Activated CD8-positive, alpha-beta memory T cell treated with anti-CD3 and anti-CD28 coated beads for 36 hours (primary cell): ENCODE measurements at regions not wholly inside any gene's neighbourhood (a gene's known extent, or its start where the extent isn't known, plus 50 kb on each side); places are given as distances from the start of the nearest gene placed in this dataset.

ENCODE experiments used
- CTCF ChIA-PET: fragments of 350-600 bp; sonication (Branson Sonifier 250); formaldehyde crosslinking; loops from one replicate; lab custom pipeline; 2021; ENCODE audit warnings: antibody characterized with exemption; lab: Charles Lee
- POLR2A ChIA-PET: fragments of 350-600 bp; sonication (Branson Sonifier 250); formaldehyde crosslinking; loops from one replicate; lab custom pipeline; 2021; ENCODE audit warnings: antibody characterized with exemption; lab: Charles Lee

DNA sequence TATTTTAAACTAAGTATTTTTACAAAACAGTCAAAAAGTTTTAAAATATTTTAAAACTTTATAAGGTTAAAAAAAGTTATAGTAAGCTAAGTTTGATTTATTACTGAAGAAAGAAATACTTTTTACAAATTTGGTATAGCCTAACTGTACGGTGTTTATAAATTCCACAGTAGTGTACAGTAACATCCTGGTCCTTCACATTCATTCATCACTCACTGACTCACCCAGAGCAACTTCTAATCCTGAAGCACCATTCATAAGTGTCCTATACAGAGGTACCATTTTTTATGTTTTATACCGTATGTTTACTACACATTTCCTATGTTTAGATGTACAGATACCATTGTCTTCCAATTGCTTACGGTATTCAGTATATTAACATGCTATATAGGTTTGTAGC, 170.0 kb downstream of the KLHL28 start:
- CTCF ChIA-PET, result no interaction called here

GRCh38 chr14:44788612-44789011, 173.1 kb downstream of the KLHL28 start:
- POLR2A ChIA-PET, result no interaction called here
- CTCF ChIA-PET, result no interaction called here

More for the DNA sequence above, 170.0 kb downstream of the KLHL28 start:
- POLR2A ChIA-PET, result no interaction called here

DNA sequence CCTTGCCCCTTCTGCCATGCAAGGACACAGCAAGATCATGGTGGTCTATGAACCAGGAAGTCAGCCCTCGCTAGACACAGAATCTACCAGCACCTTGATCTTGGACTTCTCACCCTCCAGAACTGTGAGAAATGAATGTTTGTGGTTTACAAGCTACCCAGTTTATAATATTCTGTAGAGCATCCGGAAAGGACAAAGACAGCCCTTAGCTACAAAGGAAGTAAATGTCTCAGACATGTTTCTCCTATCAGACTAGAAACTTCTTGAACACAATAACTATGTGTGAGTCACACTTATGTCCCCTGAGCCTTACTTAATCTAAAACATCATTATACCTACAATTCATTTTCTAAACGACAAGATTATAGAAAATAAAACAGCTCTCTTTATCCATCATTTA, 176.7 kb downstream of the KLHL28 start:
- CTCF ChIA-PET, result no interaction called here
- POLR2A ChIA-PET, result no interaction called here

DNA sequence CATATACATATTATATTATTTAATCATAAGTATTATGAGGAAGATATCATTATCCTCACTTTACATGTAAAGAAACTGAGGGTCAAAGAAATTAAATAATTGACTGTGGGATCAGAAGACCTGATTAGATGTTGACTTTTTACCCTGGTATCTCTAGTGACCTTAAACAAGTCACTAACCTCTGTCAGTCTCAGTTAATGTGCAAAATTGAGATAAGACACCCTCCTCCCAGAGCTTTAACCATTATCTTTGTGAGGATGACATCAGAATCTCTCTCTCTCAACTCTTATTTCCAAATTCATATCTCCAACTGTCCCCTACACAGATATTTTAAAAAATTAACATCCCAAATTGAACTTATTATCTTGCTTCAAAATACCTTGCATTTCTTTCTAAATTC, 177.8 kb downstream of the KLHL28 start:
- POLR2A ChIA-PET, result no interaction called here

GRCh38 chr14:44782775-44783238, 178.9 kb downstream of the KLHL28 start:
- ChIA-PET CTCF (no interaction called here), POLR2A (no interaction called here)

More for the DNA sequence above, 177.8 kb downstream of the KLHL28 start:
- CTCF ChIA-PET, result no interaction called here

- ChIA-PET POLR2A (no interaction called here), CTCF (no interaction called here)
These were observed 180.8 kb downstream of the KLHL28 start for GRCh38 chr14:44780989-44781388.

GRCh38 chr14:44778604-44779003, 183.1 kb downstream of the KLHL28 start:
- CTCF ChIA-PET, result no interaction called here
- POLR2A ChIA-PET, result no interaction called here

GRCh38 chr14:44777584-44777983, 184.2 kb downstream of the KLHL28 start:
- ChIA-PET POLR2A (no interaction called here), CTCF (no interaction called here)

- CTCF ChIA-PET, result no interaction called here
- POLR2A ChIA-PET, result no interaction called here
These were observed 186.5 kb downstream of the KLHL28 start for GRCh38 chr14:44775248-44775647.

GRCh38 chr14:44774396-44774795, 187.4 kb downstream of the KLHL28 start:
- CTCF ChIA-PET, result no interaction called here
- POLR2A ChIA-PET, result no interaction called here

GRCh38 chr14:44771496-44771895, 190.3 kb downstream of the KLHL28 start:
- ChIA-PET POLR2A (no interaction called here), CTCF (no interaction called here)

DNA sequence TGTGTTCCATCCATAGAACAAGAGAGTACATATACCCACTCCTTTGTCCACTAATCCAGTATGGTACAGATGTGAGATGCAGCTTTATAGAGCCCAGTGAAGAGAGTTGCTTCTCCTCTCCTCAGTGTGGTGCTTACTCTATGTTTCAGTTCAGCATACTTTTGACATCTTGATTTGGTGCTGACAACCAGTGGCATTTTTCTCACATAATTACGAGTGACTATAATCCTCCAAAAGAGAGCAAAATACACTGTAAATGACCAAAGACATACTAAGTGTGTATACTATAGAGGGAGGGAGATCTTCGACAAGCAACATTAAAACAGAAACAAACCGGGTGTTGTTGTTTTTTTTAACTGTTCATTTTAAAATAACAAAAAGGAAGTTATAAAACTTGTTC, 191.5 kb downstream of the KLHL28 start:
- ChIA-PET POLR2A (no interaction called here), CTCF (no interaction called here)

- ChIA-PET POLR2A (no interaction called here), CTCF (no interaction called here)
These were observed 192.8 kb downstream of the KLHL28 start for GRCh38 chr14:44768935-44769334.

GRCh38 chr14:44767646-44768173, 194.0 kb downstream of the KLHL28 start:
- ChIA-PET POLR2A (no interaction called here), CTCF (no interaction called here)

GRCh38 chr14:44766285-44766684, 195.5 kb downstream of the KLHL28 start:
- ChIA-PET CTCF (no interaction called here), POLR2A (no interaction called here)

DNA sequence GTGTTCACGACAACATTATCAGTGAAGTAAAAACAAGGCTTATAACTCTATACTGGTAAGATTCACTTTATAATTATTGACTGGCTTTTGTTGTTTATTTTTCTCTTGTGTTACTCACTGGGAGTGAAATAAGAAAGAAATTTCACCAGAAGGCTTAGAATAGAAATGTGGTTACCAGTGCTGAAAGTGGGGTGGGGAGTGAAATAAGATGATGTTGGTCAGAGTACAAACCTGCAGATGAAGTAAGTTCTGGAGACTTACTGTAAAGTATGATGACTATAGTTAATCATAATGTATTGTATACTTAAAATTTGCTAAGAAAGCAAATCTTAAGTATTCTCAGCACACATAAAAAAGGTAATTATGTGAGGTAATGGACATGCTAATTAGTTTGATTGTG, 198.4 kb downstream of the KLHL28 start:
- CTCF ChIA-PET, result no interaction called here
- POLR2A ChIA-PET, result no interaction called here

- ChIA-PET CTCF (no interaction called here), POLR2A (no interaction called here)
These were observed 202.5 kb downstream of the KLHL28 start for GRCh38 chr14:44759277-44759676.

DNA sequence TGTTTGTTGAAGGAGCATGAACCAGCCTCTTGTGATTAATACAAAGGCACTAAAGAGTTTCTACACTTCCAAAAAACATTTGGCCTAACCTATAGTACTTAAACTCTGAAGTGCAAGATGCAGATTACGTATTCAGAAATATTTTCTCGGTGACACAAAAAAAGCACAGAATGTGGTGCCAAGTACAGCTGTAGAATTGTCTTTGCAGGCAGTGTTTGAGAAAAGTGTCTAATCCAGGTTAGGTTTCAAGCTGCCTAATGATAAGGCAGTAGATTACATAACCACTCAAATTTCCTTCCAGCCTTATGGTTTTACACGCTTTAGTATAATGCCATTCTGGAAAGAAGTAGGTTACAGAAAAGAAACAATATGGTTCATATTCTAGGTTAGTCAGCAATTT, 205.2 kb downstream of the KLHL28 start:
- POLR2A ChIA-PET, result no interaction called here
- CTCF ChIA-PET, result no interaction called here

DNA sequence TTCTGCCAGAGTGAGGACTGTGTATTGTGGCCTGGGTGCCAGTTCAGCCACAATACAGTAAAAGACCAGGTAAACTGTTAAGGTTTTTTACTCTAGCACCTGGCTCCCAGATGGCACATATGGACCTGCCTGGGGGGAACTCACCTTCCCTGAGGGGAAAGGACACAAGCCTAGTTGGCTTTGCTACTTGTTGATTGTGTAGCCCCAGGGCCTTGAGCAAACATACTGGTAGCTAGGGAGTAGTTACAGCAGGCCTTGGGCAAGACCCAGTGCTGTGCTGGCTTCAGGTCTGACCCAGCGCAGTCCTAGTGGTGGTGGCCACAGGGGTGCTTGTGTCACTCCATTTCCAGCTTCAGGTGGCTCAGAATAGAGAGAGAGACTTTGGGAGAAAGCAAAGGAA, 216.4 kb downstream of the KLHL28 start:
- POLR2A ChIA-PET, result no interaction called here
- CTCF ChIA-PET, result no interaction called here

DNA sequence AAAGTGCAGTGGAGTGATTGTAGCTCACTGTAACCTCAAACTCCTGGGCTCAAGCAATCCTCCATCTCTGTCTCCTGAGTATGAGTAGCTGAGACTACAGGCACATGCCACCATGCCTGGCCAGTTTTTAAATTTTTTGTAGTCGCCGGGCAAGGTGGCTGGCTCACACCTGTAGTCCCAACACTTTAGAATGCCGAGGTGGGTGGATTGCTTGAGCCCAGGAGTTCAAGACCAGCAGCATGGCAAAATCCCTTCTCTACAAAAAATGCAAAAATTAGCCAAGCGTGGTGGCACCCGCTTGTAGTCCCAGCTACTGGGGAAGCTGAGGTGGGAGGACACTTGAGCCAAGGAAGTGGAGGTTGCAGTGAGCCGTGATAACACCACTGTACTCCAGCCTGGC, 219.5 kb downstream of the KLHL28 start:
- POLR2A ChIA-PET, result no interaction called here

DNA sequence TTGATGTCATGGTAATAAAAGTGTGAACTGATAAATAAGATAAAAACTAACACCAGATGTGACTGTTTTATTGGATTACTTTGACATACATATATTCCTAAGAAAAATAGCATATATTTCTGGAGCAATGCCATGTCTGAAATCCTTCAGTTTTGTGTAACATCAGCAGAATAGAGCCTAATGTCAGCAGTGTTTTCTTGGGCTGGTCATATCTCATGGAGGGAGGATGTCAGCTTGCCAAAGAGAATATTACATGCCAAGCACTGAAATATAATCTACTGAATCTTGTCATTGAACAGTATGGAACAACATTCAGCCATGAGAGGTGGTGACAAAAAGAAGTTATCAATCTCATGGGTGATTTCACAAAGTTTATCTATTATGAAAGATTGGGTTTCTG, 220.3 kb downstream of the KLHL28 start:
- ChIA-PET CTCF (no interaction called here), POLR2A (no interaction called here)

More for the DNA sequence above, 219.5 kb downstream of the KLHL28 start:
- CTCF ChIA-PET, result interaction anchor here (0.6 kb wide), 1 partner anchor 526 kb away, joined by 3 read pairs; no protein-coding TSS in a partner anchor

DNA sequence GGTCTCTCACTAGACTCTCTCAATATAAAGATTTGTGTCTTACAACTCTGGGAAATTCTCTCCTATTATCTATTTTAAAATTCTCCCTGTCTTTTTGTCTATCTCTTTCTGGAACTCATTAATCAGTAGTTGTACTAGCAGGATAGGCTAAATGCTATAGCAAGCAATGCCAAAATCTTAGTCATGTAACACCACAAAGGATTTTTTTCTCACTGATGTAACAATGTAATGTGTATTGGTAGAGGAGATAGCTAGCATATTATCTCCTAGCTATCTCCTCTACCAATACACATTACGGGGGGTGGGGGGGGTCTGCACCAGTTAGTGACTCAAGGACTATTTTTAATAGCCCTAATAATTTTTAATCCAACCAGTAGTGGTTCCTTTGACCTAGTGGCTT, 225.4 kb downstream of the KLHL28 start:
- ChIA-PET POLR2A (no interaction called here), CTCF (interaction anchor here (0.6 kb wide), 1 partner anchor 1025 kb away, joined by 3 read pairs; no protein-coding TSS in a partner anchor)
